ENCODE measurements at regions not wholly inside any gene's neighbourhood (a gene's known extent, or its start where the extent isn't known, plus 50 kb on each side); places are given as distances from the start of the nearest gene placed in this dataset.

DNA sequence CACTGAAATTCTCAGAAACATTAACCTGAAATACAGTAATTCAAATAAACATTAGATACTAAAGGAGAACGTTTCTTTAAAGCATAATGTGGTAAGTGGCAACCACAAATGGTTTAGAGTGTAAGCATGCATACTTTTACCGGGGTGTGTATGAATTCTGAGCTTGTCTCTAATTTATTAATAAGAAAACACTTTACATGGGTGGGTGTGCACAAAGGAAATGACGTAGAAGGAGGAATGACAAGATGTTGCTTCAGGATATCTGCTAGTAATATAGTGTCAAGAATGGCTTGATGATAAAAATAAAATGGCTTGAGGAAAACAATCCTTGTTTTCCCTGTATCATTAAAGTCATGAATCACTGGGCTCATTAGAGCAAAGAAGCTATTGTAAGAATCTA is 92.5 kb downstream of the ARL4A start:
- TF ChIP-seq EZH2 (IDR thresholded peaks at IDR 0.05) = no peak
- no peak for TF ChIP-seq POLR2AphosphoS5 (IDR thresholded peaks at IDR 0.05; ENCODE audit: borderline replicate concordance, low read depth, low read length)
